H9 (cell line): ENCODE measurements at regions not wholly inside any gene's neighbourhood (a gene's known extent, or its start where the extent isn't known, plus 50 kb on each side); places are given as distances from the start of the nearest gene placed in this dataset.

Experiments used
- DNase-seq: peaks from one replicate; pipeline ENCODE4 v3.0.0-alpha.2; 2017
- H2AFZ ChIP-seq: one replicate; pipeline ENCODE4 v1.6.1; 2013; ENCODE audit warnings: mild to moderate bottlenecking, low read length, control low read depth, moderate library complexity
- H2AK5ac ChIP-seq: 2 replicates; pipeline ENCODE4 v1.6.1; 2013; ENCODE audit warnings: low read length, control low read depth, mixed read lengths; ENCODE audit not compliant: insufficient read length
- H2BK120ac ChIP-seq: one replicate; pipeline ENCODE4 v1.6.1; 2013; ENCODE audit warnings: low read depth, mild to moderate bottlenecking, low read length, control low read depth, inconsistent platforms; ENCODE audit not compliant: poor library complexity, severe bottlenecking
- H2BK12ac ChIP-seq: 2 replicates; pipeline ENCODE4 v1.6.1; 2013; ENCODE audit warnings: low read length, control low read depth, mixed read lengths, low read depth; ENCODE audit not compliant: insufficient read length
- H2BK15ac ChIP-seq: 2 replicates; pipeline ENCODE4 v1.6.1; 2013; ENCODE audit warnings: low read depth, low read length, control low read depth
- H2BK20ac ChIP-seq: one replicate; pipeline ENCODE4 v1.6.1; 2013; ENCODE audit warnings: low read depth, mild to moderate bottlenecking, low read length, control low read depth, inconsistent platforms; ENCODE audit not compliant: poor library complexity, severe bottlenecking
- H2BK5ac ChIP-seq: 2 replicates; pipeline ENCODE4 v1.6.1; 2013; ENCODE audit warnings: low read length, control low read depth, mixed read lengths; ENCODE audit not compliant: insufficient read length
- H3K14ac ChIP-seq: 2 replicates; pipeline ENCODE4 v1.6.1; 2013; ENCODE audit warnings: low read length, control low read depth; ENCODE audit not compliant: insufficient read depth
- H3K18ac ChIP-seq: 2 replicates; pipeline ENCODE4 v1.6.1; 2013; ENCODE audit warnings: low read depth, mild to moderate bottlenecking, mixed read lengths, low read length, control low read depth; ENCODE audit not compliant: insufficient read length
- H3K23ac ChIP-seq: 2 replicates; pipeline ENCODE4 v1.6.1; 2013; ENCODE audit warnings: low read length, control low read depth, mixed read lengths, low read depth; ENCODE audit not compliant: insufficient read length
- H3K23me2 ChIP-seq: 2 replicates; pipeline ENCODE4 v1.6.1; 2013; ENCODE audit warnings: low read depth, mild to moderate bottlenecking, mixed read lengths, low read length, control low read depth; ENCODE audit not compliant: insufficient read length, poor library complexity, severe bottlenecking
- H3K27ac ChIP-seq: 2 replicates; pipeline ENCODE4 v1.5.1; 2013; ENCODE audit warnings: low read length, control low read depth, mixed read lengths, low read depth; ENCODE audit not compliant: insufficient read length
- H3K27me3 ChIP-seq: 2 replicates; pipeline ENCODE4 v1.6.1; 2013; ENCODE audit warnings: low read length, control low read depth, inconsistent platforms; ENCODE audit not compliant: insufficient read depth
- H3K4ac ChIP-seq: 2 replicates; pipeline ENCODE4 v1.6.1; 2013; ENCODE audit warnings: low read depth, mild to moderate bottlenecking, control low read depth, inconsistent platforms, low read length, moderate library complexity
- H3K4me1 ChIP-seq: 2 replicates; pipeline ENCODE4 v1.6.1; 2013; ENCODE audit warnings: low read length, control low read depth, inconsistent platforms; ENCODE audit not compliant: insufficient read depth
- H3K4me2 ChIP-seq: 2 replicates; pipeline ENCODE4 v1.6.1; 2013; ENCODE audit warnings: low read length, control low read depth, mixed read lengths; ENCODE audit not compliant: insufficient read length, insufficient read depth
- H3K56ac ChIP-seq: 2 replicates; pipeline ENCODE4 v1.6.1; 2013; ENCODE audit warnings: low read depth, mild to moderate bottlenecking, mixed read lengths, low read length, control low read depth; ENCODE audit not compliant: insufficient read length
- H3K79me1 ChIP-seq: 2 replicates; pipeline ENCODE4 v1.6.1; 2013; ENCODE audit warnings: low read depth, mild to moderate bottlenecking, moderate library complexity, low read length, control low read depth, inconsistent platforms; ENCODE audit not compliant: insufficient read depth, poor library complexity, severe bottlenecking
- H3K79me2 ChIP-seq: 2 replicates; pipeline ENCODE4 v1.6.1; 2013; ENCODE audit warnings: low read length, control low read depth, inconsistent platforms; ENCODE audit not compliant: insufficient read depth
- H3K9ac ChIP-seq: 2 replicates; pipeline ENCODE4 v1.6.1; 2013; ENCODE audit warnings: low read length, control low read depth, mixed read lengths; ENCODE audit not compliant: insufficient read length; ENCODE audit errors: extremely low read depth
- H3K9me3 ChIP-seq: one replicate; pipeline ENCODE4 v1.6.1; 2013; ENCODE audit warnings: low read depth, low read length, inconsistent platforms; ENCODE audit not compliant: control insufficient read depth
- H3T11ph ChIP-seq: one replicate; pipeline ENCODE4 v1.6.1; 2013; ENCODE audit warnings: mild to moderate bottlenecking, low read length, control low read depth, inconsistent platforms
- H4K20me1 ChIP-seq: one replicate; pipeline ENCODE4 v1.6.1; 2013; ENCODE audit not compliant: control insufficient read depth, insufficient read length, insufficient read depth
- H4K5ac ChIP-seq: 2 replicates; pipeline ENCODE4 v1.6.1; 2013; ENCODE audit warnings: low read depth, mild to moderate bottlenecking, mixed read lengths, low read length, control low read depth; ENCODE audit not compliant: insufficient read length
- H4K8ac ChIP-seq: replicated peaks from 2 replicates; pipeline ENCODE4 v1.6.1; 2013; ENCODE audit warnings: low read length, control low read depth, mixed read lengths, low read depth; ENCODE audit not compliant: insufficient read length
- H4K91ac ChIP-seq: 2 replicates; pipeline ENCODE4 v1.6.1; 2013; ENCODE audit warnings: low read depth, mild to moderate bottlenecking, moderate library complexity, mixed read lengths, low read length, control low read depth; ENCODE audit not compliant: insufficient read length
- H3K27ac Mint-ChIP-seq, 3 experiments: 2 replicates in 2 of 3; 3 replicates in 1 of 3; pipeline ENCODE4 v1.8.0; 2020 to 2021; ENCODE audit warnings: mixed read lengths in 3 of 3, mild to moderate bottlenecking in 1 of 3, moderate library complexity in 1 of 3
- H3K27me3 Mint-ChIP-seq: 2 replicates; pipeline ENCODE4 v1.8.0; 2021; ENCODE audit warnings: low read depth, mild to moderate bottlenecking, moderate library complexity, mixed read lengths
- H3K36me3 Mint-ChIP-seq, 3 experiments: 2 replicates in 2 of 3; 3 replicates in 1 of 3; pipeline ENCODE4 v1.8.0; 2020 to 2021; ENCODE audit warnings: low read depth in 3 of 3, mixed read lengths in 3 of 3; ENCODE audit not compliant: insufficient read depth in 1 of 3
- H3K4me1 Mint-ChIP-seq, 2 experiments: 2 replicates each; pipeline ENCODE4 v1.8.0; 2020; ENCODE audit warnings: mixed read lengths in 2 of 2
- H3K4me3 Mint-ChIP-seq, 2 experiments: 2 replicates in 1 of 2; 3 replicates in 1 of 2; pipeline ENCODE4 v1.8.0; 2020 to 2021; ENCODE audit warnings: mild to moderate bottlenecking in 2 of 2, mixed read lengths in 2 of 2, moderate library complexity in 1 of 2
- H3K9me3 Mint-ChIP-seq, 2 experiments: 2 replicates in 1 of 2; 3 replicates in 1 of 2; pipeline ENCODE4 v1.8.0; 2020; ENCODE audit warnings: mild to moderate bottlenecking in 2 of 2, mixed read lengths in 2 of 2, moderate library complexity in 1 of 2
- WGBS: extraction: QIAGEN DNeasy Blood & Tissue Kit; methylation state at CpG from one replicate; pipeline ENCODE4 v1.1.7; 2013; ENCODE audit warnings: missing lambda C conversion rate, low lambda C conversion rate, mixed read lengths; ENCODE audit not compliant: insufficient read length; ENCODE audit errors: extremely low coverage; 5-methylcytosine and 5-hydroxymethylcytosine counted together
- TF ChIP-seq, protein P1 (sequence below): fragments of 200-600 bp; sonication (generic); conservative IDR thresholded peaks from 3 replicates; pipeline ENCODE4 v1.8.0; 2021; ENCODE audit warnings: antibody characterized with exemption, mild to moderate bottlenecking

DNA sequence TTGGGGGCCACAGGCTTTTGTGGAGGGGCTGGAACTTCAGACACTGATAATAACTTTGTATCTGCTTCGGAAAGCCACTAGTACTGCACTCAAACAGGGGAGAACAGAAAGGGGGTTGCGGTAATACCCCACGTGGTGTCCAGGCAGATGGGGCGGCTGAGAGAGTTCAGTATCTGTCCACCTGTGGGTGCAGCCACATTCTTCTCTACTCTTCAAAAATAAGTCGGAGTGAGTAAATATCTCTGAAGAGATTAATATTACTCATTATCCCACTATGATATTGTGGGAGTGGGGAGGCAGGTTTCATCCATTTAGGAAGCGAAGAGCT, 102.1 kb upstream of the SSBP2 start:
- H3K4me1 Mint-ChIP-seq = peaks cover 80 to 83% of the 10 kb centered on the region in 2 experiments
- no peak overlapping the region for H3K56ac ChIP-seq
- no peak overlapping the region for H3K9ac ChIP-seq
- no peak overlapping the region for H4K8ac ChIP-seq
- no peak overlapping the region for H2BK15ac ChIP-seq
- no peak for DNase-seq
- no peaks in the 10 kb centered on the region for H3K9me3 ChIP-seq
- TF ChIP-seq, protein P1, sequence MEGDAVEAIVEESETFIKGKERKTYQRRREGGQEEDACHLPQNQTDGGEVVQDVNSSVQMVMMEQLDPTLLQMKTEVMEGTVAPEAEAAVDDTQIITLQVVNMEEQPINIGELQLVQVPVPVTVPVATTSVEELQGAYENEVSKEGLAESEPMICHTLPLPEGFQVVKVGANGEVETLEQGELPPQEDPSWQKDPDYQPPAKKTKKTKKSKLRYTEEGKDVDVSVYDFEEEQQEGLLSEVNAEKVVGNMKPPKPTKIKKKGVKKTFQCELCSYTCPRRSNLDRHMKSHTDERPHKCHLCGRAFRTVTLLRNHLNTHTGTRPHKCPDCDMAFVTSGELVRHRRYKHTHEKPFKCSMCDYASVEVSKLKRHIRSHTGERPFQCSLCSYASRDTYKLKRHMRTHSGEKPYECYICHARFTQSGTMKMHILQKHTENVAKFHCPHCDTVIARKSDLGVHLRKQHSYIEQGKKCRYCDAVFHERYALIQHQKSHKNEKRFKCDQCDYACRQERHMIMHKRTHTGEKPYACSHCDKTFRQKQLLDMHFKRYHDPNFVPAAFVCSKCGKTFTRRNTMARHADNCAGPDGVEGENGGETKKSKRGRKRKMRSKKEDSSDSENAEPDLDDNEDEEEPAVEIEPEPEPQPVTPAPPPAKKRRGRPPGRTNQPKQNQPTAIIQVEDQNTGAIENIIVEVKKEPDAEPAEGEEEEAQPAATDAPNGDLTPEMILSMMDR = no peak
- peak overlapping the region; percentile 96 for H3K4me2 ChIP-seq
- no peak overlapping the region for H2BK5ac ChIP-seq
- no peaks in the 10 kb centered on the region for H3K79me2 ChIP-seq
- H2AFZ ChIP-seq = no peak overlapping the region
- H4K5ac ChIP-seq = no peak overlapping the region
- no peak overlapping the region for H2BK12ac ChIP-seq
- H3K18ac ChIP-seq = no peak overlapping the region
- peak overlapping the region; percentile 78 for H3K27ac ChIP-seq
- peak overlapping the region; percentile 62 to 84 for H3K4me3 Mint-ChIP-seq
- H3K14ac ChIP-seq = no peak overlapping the region
- no peaks in the 10 kb centered on the region for H3K27me3 ChIP-seq
- no peaks in the 10 kb centered on the region for H3K27me3 Mint-ChIP-seq
- no peaks in the 10 kb centered on the region for H3K79me1 ChIP-seq
- H3K36me3 Mint-ChIP-seq = no peaks in the 10 kb centered on the region
- no peak overlapping the region for H2BK120ac ChIP-seq
- no peaks in the 10 kb centered on the region for H3K9me3 Mint-ChIP-seq
- no CpG with 5 or more reads among the region's 6 CpGs for WGBS
- H2AK5ac ChIP-seq = no peak overlapping the region
- H3K4ac ChIP-seq = no peak overlapping the region
- H3K23me2 ChIP-seq = peaks cover 12% of the 10 kb centered on the region
- H2BK20ac ChIP-seq = no peak overlapping the region
- H3K4me1 ChIP-seq = peaks cover 16% of the 10 kb centered on the region
- no peak overlapping the region for H3K23ac ChIP-seq
- H3T11ph ChIP-seq = no peak overlapping the region
- peak overlapping the region; percentile 84 to 99 (median 99) for H3K27ac Mint-ChIP-seq
- H4K91ac ChIP-seq = no peak overlapping the region
- no peaks in the 10 kb centered on the region for H4K20me1 ChIP-seq
